Liver (tissue), 8 donors: ENCODE measurements at regions not wholly inside any gene's neighbourhood (a gene's known extent, or its start where the extent isn't known, plus 50 kb on each side); places are given as distances from the start of the nearest gene placed in this dataset.
"Not testable (repeated sequence)": the region's sequence is repeated elsewhere in the genome, so short reads cannot be mapped to it uniquely, and the experiment has no call there.

Source experiments
- DNase-seq: peaks from one replicate; pipeline ENCODE4 v3.0.0-alpha.2; 2017; ENCODE audit warnings: low spot score
- H3K27ac ChIP-seq, 2 donors: one replicate each; pipeline ENCODE4 v1.7.0; 2013; ENCODE audit warnings: inconsistent platforms in 2 of 2, low read length in 2 of 2, control low read depth in 1 of 2, low read depth in 1 of 2, mild to moderate bottlenecking in 1 of 2
- H3K27me3 ChIP-seq, 4 donors: one replicate each; pipeline versions ENCODE4 v1.6.1 to v1.7.0; 2013; ENCODE audit warnings: low read length in 3 of 4, inconsistent platforms in 1 of 4, mild to moderate bottlenecking in 1 of 4, moderate library complexity in 1 of 4; ENCODE audit not compliant: control insufficient read depth in 4 of 4, insufficient read depth in 4 of 4
- H3K36me3 ChIP-seq, 4 donors: one replicate each; pipeline versions ENCODE4 v1.6.1 to v1.7.0; 2013; ENCODE audit warnings: low read length in 3 of 4, mild to moderate bottlenecking in 3 of 4, low read depth in 1 of 4, moderate library complexity in 1 of 4; ENCODE audit not compliant: control insufficient read depth in 4 of 4, insufficient read depth in 3 of 4
- H3K4me1 ChIP-seq, 4 donors: one replicate each; pipeline versions ENCODE4 v1.6.1 to v1.7.0; 2013; ENCODE audit warnings: low read length in 3 of 4, mild to moderate bottlenecking in 3 of 4, moderate library complexity in 1 of 4; ENCODE audit not compliant: control insufficient read depth in 4 of 4, insufficient read depth in 4 of 4
- H3K4me3 ChIP-seq, 3 donors: one replicate each; pipeline versions ENCODE4 v1.6.1 to v1.7.0; 2013; ENCODE audit warnings: low read length in 3 of 3, control low read depth in 1 of 3, low read depth in 1 of 3, mild to moderate bottlenecking in 1 of 3
- H3K9ac ChIP-seq, 2 donors: one replicate each; pipeline ENCODE4 v1.7.0; 2013; ENCODE audit warnings: low read length in 2 of 2, mild to moderate bottlenecking in 2 of 2, moderate library complexity in 2 of 2, control low read depth in 1 of 2, low read depth in 1 of 2
- H3K9me3 ChIP-seq, 4 donors: one replicate each; pipeline versions ENCODE4 v1.6.1 to v1.7.0; 2013; ENCODE audit warnings: low read length in 3 of 4; ENCODE audit not compliant: control insufficient read depth in 4 of 4
- EGR1 ChIP-seq, 2 donors: IDR thresholded peaks; 2 replicates each; pipeline ENCODE4 v1.6.1; 2016 to 2018; ENCODE audit warnings: antibody characterized with exemption in 2 of 2, low read depth in 2 of 2
- FOXA1 ChIP-seq: IDR thresholded peaks from 2 replicates; pipeline ENCODE4 v1.6.1; 2016; ENCODE audit warnings: antibody characterized with exemption
- FOXA2 ChIP-seq: IDR thresholded peaks from 2 replicates; pipeline ENCODE4 v1.6.1; 2016; ENCODE audit warnings: antibody characterized with exemption
- GABPA ChIP-seq, 2 donors: IDR thresholded peaks in 1 of 2; conservative IDR thresholded peaks in 1 of 2; 2 replicates each; pipeline ENCODE4 v1.6.1; 2016; ENCODE audit warnings: antibody characterized with exemption in 2 of 2, mild to moderate bottlenecking in 1 of 2, moderate library complexity in 1 of 2
- HNF4G ChIP-seq: IDR thresholded peaks from 2 replicates; pipeline ENCODE4 v1.6.1; 2016; ENCODE audit warnings: antibody characterized with exemption
- JUND ChIP-seq, 2 donors: IDR thresholded peaks; 2 replicates each; pipeline ENCODE4 v1.6.1; 2016; ENCODE audit warnings: antibody characterized with exemption in 2 of 2
- NR2F2 ChIP-seq: IDR thresholded peaks from 2 replicates; pipeline ENCODE4 v1.6.1; 2016; ENCODE audit warnings: antibody characterized with exemption
- RXRA ChIP-seq, 2 donors: IDR thresholded peaks; 2 replicates each; pipeline ENCODE4 v1.6.1; 2017 to 2018; ENCODE audit warnings: antibody characterized with exemption in 2 of 2, mild to moderate bottlenecking in 1 of 2
- SP1 ChIP-seq: IDR thresholded peaks from 2 replicates; pipeline ENCODE4 v1.6.1; 2018; ENCODE audit warnings: antibody characterized with exemption, mild to moderate bottlenecking
- YY1 ChIP-seq: IDR thresholded peaks from 2 replicates; pipeline ENCODE4 v1.6.1; 2016; ENCODE audit warnings: antibody characterized with exemption, mild to moderate bottlenecking
- WGBS: extraction: QIAGEN DNeasy Blood & Tissue Kit; methylation state at CpG from one replicate; pipeline ENCODE4 v1.1.7; 2013; 5-methylcytosine and 5-hydroxymethylcytosine counted together
- TF ChIP-seq, protein P1 (sequence below): fragments of 150-350 bp; IDR thresholded peaks from 2 replicates; pipeline ENCODE4 v1.5.1; 2017; ENCODE audit warnings: improper control_type of control experiment, low read depth, low read length; ENCODE audit not compliant: missing input control
- TF ChIP-seq, protein P2 (sequence below): IDR thresholded peaks from 2 replicates; pipeline ENCODE4 v1.6.1; 2016; ENCODE audit warnings: antibody characterized with exemption
- TF ChIP-seq, protein P3 (sequence below): IDR thresholded peaks from 2 replicates; pipeline ENCODE4 v1.6.1; 2016; ENCODE audit warnings: antibody characterized with exemption
- TF ChIP-seq, protein P4 (sequence below): IDR thresholded peaks from 2 replicates; pipeline ENCODE4 v1.6.1; 2016; ENCODE audit warnings: antibody characterized with exemption
- TF ChIP-seq, protein P5 (sequence below): IDR thresholded peaks from 2 replicates; pipeline ENCODE4 v1.6.1; 2016; ENCODE audit warnings: antibody characterized with exemption, mild to moderate bottlenecking
- donor health status: healthy.
- donor health status: healthy.
- donor health status: healthy.
- donor health status: healthy.
- donor health status: healthy.

DNA sequence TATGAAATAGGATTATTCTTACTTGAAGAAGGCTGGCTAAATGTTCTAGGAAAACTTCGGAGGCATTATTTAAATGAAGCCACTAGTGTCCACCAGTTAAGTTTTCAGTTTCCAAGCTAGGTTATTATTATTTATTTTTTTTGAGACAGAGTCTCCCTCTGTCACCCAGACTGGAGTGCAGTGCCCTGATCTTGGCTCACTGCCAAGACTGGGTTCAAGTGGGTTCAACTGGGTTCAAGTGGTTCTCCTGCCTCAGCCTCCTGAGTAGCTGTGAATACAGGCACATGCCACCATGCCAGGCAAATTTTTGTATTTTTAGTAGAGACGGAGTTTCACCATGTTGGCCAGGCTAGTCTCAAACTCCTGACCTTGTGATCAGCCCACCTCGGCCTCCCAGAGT is 2155.6 kb downstream of the NCAM2 start:
- H3K4me3 ChIP-seq, DNase-seq, H3K27me3 ChIP-seq, H3K27ac ChIP-seq, H3K9me3 ChIP-seq, H3K9ac ChIP-seq, H3K4me1 ChIP-seq, H3K36me3 ChIP-seq: not testable (repeated sequence)
- 80% methylated on average over 3 of the region's 3 CpGs for WGBS

DNA sequence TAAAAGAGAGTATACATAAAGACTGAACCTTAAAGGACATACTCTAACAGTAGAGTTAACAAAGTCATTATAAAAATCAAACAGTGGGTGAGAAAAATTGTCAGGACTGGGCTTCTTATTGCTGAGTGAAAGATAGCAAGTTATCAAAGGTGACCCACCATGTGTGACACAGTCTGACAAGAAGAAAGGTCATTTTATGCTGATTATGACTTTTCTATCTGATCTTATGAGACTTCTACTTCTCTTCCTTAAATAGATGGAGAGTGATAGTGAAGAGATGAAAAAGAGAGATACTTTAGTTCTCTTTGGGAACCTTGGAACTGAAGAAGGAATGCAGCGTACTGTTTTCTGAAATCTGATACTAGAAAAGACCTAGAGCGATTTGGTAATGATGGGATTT is 2157.1 kb downstream of the NCAM2 start:
- Histone ChIP-seq H3K4me3 (no peak overlapping the region), H3K27me3 (no peaks in the 10 kb centered on the region), H3K9me3 (no peaks in the 10 kb centered on the region), H3K36me3 (no peaks in the 10 kb centered on the region), H3K4me1 (no peaks in the 10 kb centered on the region), H3K9ac (no peak overlapping the region), H3K27ac (no peak overlapping the region)
- 73% methylated on average over 2 of the region's 2 CpGs for WGBS
- DNase-seq, result no peak
- TF ChIP-seq, protein P1, sequence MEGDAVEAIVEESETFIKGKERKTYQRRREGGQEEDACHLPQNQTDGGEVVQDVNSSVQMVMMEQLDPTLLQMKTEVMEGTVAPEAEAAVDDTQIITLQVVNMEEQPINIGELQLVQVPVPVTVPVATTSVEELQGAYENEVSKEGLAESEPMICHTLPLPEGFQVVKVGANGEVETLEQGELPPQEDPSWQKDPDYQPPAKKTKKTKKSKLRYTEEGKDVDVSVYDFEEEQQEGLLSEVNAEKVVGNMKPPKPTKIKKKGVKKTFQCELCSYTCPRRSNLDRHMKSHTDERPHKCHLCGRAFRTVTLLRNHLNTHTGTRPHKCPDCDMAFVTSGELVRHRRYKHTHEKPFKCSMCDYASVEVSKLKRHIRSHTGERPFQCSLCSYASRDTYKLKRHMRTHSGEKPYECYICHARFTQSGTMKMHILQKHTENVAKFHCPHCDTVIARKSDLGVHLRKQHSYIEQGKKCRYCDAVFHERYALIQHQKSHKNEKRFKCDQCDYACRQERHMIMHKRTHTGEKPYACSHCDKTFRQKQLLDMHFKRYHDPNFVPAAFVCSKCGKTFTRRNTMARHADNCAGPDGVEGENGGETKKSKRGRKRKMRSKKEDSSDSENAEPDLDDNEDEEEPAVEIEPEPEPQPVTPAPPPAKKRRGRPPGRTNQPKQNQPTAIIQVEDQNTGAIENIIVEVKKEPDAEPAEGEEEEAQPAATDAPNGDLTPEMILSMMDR, result no peak
- TF ChIP-seq NR2F2 (no peak), RXRA (IDR thresholded peaks at IDR 0.05) (no peak), FOXA1 (no peak), HNF4G (no peak), EGR1 (IDR thresholded peaks at IDR 0.05; ENCODE audit: low read depth in 2 of 2) (no peak), FOXA2 (no peak), JUND (IDR thresholded peaks at IDR 0.05) (no peak), SP1 (no peak), YY1 (no peak), GABPA (IDR thresholded peaks at IDR 0.05 in 1 of 2, conservative IDR thresholded peaks at IDR 0.05 in 1 of 2) (no peak)
- TF ChIP-seq, protein P2, sequence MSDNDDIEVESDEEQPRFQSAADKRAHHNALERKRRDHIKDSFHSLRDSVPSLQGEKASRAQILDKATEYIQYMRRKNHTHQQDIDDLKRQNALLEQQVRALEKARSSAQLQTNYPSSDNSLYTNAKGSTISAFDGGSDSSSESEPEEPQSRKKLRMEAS, result no peak
- TF ChIP-seq, protein P3, sequence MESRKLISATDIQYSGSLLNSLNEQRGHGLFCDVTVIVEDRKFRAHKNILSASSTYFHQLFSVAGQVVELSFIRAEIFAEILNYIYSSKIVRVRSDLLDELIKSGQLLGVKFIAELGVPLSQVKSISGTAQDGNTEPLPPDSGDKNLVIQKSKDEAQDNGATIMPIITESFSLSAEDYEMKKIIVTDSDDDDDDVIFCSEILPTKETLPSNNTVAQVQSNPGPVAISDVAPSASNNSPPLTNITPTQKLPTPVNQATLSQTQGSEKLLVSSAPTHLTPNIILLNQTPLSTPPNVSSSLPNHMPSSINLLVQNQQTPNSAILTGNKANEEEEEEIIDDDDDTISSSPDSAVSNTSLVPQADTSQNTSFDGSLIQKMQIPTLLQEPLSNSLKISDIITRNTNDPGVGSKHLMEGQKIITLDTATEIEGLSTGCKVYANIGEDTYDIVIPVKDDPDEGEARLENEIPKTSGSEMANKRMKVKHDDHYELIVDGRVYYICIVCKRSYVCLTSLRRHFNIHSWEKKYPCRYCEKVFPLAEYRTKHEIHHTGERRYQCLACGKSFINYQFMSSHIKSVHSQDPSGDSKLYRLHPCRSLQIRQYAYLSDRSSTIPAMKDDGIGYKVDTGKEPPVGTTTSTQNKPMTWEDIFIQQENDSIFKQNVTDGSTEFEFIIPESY, result no peak
- TF ChIP-seq, protein P4, sequence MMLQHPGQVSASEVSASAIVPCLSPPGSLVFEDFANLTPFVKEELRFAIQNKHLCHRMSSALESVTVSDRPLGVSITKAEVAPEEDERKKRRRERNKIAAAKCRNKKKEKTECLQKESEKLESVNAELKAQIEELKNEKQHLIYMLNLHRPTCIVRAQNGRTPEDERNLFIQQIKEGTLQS, result no peak
- TF ChIP-seq, protein P5, sequence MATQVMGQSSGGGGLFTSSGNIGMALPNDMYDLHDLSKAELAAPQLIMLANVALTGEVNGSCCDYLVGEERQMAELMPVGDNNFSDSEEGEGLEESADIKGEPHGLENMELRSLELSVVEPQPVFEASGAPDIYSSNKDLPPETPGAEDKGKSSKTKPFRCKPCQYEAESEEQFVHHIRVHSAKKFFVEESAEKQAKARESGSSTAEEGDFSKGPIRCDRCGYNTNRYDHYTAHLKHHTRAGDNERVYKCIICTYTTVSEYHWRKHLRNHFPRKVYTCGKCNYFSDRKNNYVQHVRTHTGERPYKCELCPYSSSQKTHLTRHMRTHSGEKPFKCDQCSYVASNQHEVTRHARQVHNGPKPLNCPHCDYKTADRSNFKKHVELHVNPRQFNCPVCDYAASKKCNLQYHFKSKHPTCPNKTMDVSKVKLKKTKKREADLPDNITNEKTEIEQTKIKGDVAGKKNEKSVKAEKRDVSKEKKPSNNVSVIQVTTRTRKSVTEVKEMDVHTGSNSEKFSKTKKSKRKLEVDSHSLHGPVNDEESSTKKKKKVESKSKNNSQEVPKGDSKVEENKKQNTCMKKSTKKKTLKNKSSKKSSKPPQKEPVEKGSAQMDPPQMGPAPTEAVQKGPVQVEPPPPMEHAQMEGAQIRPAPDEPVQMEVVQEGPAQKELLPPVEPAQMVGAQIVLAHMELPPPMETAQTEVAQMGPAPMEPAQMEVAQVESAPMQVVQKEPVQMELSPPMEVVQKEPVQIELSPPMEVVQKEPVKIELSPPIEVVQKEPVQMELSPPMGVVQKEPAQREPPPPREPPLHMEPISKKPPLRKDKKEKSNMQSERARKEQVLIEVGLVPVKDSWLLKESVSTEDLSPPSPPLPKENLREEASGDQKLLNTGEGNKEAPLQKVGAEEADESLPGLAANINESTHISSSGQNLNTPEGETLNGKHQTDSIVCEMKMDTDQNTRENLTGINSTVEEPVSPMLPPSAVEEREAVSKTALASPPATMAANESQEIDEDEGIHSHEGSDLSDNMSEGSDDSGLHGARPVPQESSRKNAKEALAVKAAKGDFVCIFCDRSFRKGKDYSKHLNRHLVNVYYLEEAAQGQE, result no peak
